ENCODE measurements at regions not wholly inside any gene's neighbourhood (a gene's known extent, or its start where the extent isn't known, plus 50 kb on each side); places are given as distances from the start of the nearest gene placed in this dataset.

- no peak for DNase-seq
Observed at GRCh38 chr1:81613803-81614202, 186.9 kb upstream of the ADGRL2 start.

GRCh38 chr1:81607924-81608323 lies 192.8 kb upstream of the ADGRL2 start:
- DNase-seq, result no peak

- DNase-seq, result no peak
Observed at GRCh38 chr1:81607086-81607485, 193.6 kb upstream of the ADGRL2 start.

- no peak for DNase-seq
Observed at GRCh38 chr1:81606656-81607055, 194.1 kb upstream of the ADGRL2 start.

- DNase-seq, result no peak
Observed at GRCh38 chr1:81605023-81605422, 195.7 kb upstream of the ADGRL2 start.

- no peak for DNase-seq
Observed at GRCh38 chr1:81600878-81601622, 199.7 kb upstream of the ADGRL2 start.

GRCh38 chr1:81600363-81600762 lies 200.4 kb upstream of the ADGRL2 start:
- no peak for DNase-seq

GRCh38 chr1:81598623-81599022 lies 202.1 kb upstream of the ADGRL2 start:
- DNase-seq, result no peak

- DNase-seq, result no peak
Observed at GRCh38 chr1:81597720-81598426, 202.9 kb upstream of the ADGRL2 start.

- no peak for DNase-seq
Observed at GRCh38 chr1:81596341-81596740, 204.4 kb upstream of the ADGRL2 start.

- no peak for DNase-seq
Observed at GRCh38 chr1:81594206-81594605, 206.5 kb upstream of the ADGRL2 start.

GRCh38 chr1:81592233-81592632 lies 208.5 kb upstream of the ADGRL2 start:
- DNase-seq, result no peak

GRCh38 chr1:81590171-81590570 lies 210.6 kb upstream of the ADGRL2 start:
- no peak for DNase-seq

GRCh38 chr1:81588149-81588548 lies 212.6 kb upstream of the ADGRL2 start:
- DNase-seq, result no peak

- DNase-seq, result no peak
Observed at GRCh38 chr1:81587426-81587825, 213.3 kb upstream of the ADGRL2 start.

GRCh38 chr1:81585371-81585770 lies 215.4 kb upstream of the ADGRL2 start:
- DNase-seq, result no peak

GRCh38 chr1:81584398-81584797 lies 216.3 kb upstream of the ADGRL2 start:
- DNase-seq, result no peak

- DNase-seq, result no peak
Observed at GRCh38 chr1:81583878-81584277, 216.9 kb upstream of the ADGRL2 start.

- DNase-seq, result no peak
Observed at GRCh38 chr1:81582467-81582986, 218.2 kb upstream of the ADGRL2 start.

- no peak for DNase-seq
Observed at GRCh38 chr1:81578867-81579266, 221.9 kb upstream of the ADGRL2 start.

- DNase-seq, result no peak
Observed at GRCh38 chr1:81577004-81577697, 223.6 kb upstream of the ADGRL2 start.

GRCh38 chr1:81574408-81574807 lies 226.3 kb upstream of the ADGRL2 start:
- no peak for DNase-seq

GRCh38 chr1:81573458-81573857 lies 227.3 kb upstream of the ADGRL2 start:
- DNase-seq, result no peak

- DNase-seq, result no peak
Observed at GRCh38 chr1:81571946-81572345, 228.8 kb upstream of the ADGRL2 start.
